HG03095 (cell line): ENCODE measurements at regions not wholly inside any gene's neighbourhood (a gene's known extent, or its start where the extent isn't known, plus 50 kb on each side); places are given as distances from the start of the nearest gene placed in this dataset.

ENCODE experiments used
- ATAC-seq: cut with Tn5 transposase; IDR thresholded peaks from one replicate; pipeline ENCODE4 v1.9.1; 2021; ENCODE audit warnings: moderate library complexity; ENCODE audit not compliant: unreplicated experiment

DNA sequence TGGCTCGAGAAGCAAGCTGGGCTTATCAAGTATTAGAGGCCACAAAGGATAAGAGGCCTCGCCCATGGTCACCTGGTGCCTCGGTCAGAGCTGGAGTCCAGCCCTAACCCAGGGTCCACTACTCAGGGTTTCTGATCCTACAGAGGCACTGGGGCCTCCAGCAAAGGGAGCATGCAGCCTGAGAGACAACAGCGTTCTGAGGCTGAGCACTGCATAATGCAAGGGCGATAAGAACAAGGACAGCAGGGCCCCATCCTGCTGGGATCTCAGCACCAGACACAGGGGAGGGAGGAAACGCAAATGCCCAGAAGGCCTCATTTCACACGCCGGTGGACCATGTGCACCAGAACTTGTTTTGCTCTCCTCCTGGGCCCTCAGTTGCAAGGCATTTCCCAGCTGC is 63.0 kb downstream of the C5orf15 start:
- no peak for ATAC-seq

DNA sequence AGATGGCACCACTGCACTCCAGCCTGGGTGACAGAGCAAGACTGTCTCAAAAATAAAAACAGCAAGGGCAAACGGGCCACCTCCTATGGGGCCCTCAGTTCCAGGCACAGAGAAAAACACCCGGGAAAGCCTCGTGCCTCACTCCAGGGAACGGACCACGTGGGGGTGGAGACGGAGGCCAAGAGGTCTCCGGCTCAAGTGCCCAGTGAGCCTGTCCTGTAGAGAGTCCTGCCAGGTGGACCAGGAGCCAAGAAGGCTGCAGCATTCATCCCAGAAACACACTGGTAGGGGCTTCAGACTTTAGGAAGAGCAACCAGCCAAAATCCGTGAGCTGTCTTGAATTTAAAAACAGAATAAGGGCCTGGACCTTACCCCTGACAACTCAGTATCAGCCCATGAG is 63.8 kb downstream of the C5orf15 start:
- ATAC-seq = no peak

DNA sequence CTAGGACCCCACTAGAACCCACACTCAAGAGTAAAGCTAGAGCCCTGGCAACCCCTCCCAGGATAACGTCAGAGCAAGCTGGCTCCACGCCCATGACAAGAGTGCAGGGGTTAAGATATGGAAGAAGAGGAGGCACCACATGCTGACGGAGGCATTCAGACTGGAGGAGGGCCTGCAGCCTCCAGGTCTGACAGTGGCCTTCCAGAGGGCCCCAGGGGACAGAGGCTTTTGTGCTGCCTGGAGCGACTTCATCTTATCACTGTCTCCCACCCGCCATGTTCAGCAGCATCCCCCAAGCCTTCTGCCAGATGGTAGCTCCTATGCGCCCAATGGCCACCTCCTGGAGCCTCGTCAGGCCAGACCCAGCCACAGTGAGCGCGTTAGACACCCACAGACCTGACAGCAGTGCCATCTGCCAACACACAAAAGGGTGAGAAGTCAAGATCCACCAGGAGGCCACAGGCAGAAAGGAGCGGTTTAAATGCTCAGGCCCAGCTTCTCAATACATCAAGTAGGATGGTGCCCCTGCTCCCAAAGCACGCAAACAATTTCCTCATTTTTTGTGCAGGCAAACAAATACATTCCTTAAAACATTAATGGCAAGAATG is 65.8 kb downstream of the C5orf15 start:
- no peak for ATAC-seq

DNA sequence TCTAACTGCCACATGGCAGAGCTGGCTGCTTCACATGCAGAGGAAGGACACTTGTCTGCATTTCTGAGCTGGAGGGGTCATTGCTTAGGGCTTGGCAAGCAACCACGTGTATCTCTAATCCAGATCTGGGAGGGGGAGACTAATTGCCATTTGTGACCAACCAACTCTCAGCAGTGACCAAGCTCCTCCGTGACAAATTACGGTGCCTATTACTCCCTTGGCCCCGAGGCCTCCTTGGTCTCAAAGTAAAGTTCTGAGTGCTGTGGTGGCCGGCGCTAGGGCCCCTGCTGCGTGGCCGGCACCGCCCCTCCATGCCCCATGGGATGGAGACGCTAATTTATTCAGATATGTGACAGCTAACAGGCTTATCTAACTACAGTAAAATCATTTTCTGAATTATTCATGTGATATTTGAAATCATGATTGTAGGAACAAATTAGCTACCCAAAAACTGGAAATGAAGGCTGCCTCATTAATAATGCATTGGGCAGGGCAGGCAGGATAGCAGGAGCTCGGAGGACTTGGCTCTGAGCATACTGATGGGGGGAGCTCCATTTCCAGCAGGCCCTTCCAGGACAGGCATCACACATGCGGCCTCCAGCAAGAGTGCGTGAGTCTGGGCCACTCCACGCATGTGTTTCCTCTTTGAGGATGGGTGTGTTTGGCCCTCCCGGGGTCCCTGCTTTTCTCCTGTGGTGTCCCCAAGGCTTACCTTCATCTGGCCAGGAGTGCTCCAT is 67.7 kb downstream of the C5orf15 start:
- ATAC-seq = no peak

DNA sequence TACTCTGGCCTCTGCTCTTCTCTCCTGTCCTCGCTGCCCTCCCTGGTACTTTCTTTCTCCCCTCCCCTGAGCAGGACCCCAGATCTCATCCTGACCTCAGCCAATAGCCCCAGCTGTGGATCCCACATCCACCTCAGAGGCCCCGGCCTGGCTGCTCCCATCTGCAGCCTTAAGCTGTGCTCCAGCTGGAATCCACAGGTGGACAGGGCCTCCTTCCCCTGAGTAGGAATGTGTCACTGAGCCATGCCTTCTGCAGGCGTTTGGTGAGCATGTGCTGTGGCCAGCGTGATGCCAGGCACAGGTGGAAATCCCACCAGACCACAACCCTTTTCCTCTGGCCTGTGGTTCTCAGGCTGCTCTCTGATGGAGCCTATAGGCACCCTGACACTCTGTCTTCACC is 68.9 kb downstream of the C5orf15 start:
- no peak for ATAC-seq

DNA sequence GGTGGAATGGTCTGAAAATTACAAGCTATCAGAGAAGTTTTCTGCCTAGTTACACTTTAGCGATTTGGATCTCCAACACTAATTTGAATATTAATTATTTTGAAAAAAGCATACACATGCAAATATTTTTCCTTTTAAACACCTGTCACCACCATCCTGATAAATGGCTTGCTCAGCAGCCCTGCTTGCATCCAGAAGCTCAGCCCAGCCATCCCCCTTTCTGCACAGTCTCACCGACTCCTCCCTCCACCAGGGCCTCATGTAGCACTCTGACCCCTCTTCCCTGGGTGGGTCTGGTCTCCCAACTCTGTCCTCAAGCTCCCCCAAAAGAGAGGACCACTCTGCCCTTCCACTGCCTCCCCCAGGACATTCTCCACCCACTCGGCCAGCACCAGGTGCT is 70.0 kb downstream of the C5orf15 start:
- ATAC-seq = no peak

DNA sequence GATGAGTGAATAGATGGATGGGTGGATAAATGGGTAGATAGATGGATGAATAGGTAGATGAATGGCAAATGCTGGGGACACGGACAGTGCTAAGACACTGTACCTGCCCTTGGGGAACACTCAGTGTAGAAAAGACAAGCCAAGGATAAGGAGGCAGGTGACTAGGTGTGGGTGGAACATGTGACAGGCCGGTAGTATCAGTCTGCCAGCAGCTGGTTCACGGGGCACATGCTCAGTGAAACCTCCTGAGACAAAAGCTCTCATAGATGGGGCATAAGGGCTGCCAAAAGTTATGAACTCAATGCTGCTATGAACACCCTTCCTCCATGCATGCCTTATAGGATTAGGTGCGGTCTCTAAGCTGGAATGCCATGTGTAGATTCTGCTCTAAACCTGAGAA is 71.0 kb downstream of the C5orf15 start:
- no peak for ATAC-seq

DNA sequence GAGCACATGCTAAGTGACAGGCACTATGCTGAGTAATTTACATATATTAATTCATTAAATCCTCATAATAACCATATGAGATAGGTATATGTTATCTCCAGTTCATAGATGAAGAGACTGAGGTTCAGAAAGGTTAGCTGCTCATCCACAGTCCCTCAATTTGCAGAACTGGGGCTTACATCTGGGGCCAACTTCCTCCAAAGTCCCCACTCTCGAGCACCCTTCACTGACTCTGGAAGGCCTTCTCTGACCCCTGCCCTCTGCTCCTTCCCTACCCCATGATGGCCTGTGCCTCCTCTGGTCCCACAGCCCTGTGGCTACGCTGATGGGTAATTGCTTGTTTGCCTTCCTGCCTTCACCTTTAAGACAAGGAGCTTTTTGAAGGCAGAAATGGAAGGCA is 71.6 kb downstream of the C5orf15 start:
- ATAC-seq = no peak

DNA sequence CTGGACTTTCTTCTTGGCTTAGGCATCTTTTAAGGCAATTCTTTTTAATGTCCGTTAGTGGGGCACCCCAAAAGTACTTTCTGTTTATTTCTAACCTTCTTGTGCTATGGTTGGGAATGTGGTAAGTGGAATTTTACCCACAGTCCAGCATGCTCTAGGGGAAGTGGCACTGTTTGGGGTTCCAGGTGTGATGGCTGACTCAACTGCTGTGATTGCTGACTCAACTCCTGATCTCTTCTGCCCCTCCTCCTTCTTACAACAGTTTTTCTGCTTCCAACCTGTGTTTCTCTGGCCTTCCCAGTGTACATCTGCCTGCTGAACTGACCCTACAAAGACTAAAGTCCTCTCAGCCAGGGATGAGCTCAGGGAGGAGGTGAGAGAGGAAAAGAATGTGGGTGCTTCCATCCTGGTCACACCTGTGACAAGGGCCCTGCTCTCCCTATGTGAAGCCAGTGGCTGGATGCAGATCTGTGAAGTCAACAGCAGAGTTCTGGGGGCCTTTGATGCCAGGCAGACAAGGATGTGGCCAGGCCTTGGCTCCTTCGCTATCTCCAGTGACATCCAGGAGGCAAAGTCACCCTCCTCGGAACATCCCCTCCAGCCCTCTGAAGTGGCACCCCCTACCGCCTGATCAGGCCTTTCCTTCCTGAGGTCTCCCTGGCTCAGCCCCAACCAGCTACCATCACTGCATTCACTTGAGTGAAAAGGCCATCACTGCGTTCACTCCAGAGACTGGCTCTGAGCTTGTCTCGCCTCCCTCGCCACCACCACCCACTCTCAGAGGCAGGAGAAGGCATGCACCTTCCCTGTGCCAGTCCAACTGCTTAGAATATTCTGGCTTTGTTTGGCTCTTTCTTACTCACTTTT is 72.2 kb downstream of the C5orf15 start:
- no peak for ATAC-seq

DNA sequence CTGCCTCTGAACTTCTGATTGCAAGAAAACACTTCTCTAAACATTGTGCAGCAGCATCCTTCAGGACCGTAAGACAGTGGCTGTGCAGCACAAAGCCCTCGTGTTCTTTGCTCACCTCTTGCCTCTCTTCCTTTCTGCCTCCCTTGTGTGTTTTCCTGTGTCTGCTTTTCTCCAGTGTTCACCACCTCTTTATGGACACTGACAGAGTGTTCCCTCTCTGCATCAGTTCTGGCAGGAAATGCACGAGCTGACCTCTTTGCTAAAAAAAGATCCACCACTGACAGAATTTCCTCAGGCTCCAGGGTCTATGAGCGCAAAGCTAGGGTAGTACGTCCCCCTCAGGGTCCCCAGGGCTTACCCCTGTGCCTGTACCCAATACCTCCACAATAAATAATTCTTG is 74.3 kb downstream of the C5orf15 start:
- no peak for ATAC-seq

DNA sequence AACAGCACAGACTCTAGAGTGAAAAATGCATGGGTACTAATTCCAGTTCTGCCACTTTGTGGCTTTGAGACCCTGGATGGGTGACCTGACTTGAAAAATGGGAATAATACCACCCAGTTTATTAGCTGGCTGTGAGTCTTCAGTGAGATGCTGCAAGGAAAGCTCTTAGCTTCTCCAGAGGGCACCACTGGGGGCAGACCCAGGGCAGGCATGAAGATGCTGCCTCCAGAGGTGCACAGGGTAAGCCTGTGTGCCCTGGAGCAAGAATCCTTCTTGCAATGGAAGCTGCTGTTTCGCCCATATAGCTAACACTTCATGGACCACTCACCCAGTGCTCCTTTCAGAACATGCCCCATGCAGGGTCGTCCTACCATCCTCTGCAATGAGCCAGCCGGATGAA is 75.7 kb downstream of the C5orf15 start:
- no peak for ATAC-seq

DNA sequence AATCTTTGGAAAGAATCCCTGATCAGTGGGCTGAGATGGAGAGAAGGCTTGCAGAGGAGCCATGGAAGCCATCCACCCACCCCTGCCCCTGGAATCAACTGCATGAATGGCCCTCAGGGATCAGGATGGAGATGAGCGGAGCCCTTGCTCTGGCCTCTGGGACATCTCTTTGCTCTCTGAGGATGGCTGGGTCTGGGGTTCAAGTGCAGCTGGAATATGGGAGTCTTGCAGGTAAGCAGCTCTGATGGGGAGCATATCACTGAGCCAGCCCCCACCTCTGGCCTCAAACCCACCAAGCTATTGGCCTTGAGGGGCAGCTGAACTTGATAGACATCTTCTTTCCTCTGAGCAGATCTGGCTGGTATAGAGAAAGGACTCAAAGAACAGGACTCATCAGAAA is 76.1 kb downstream of the C5orf15 start:
- ATAC-seq = no peak

DNA sequence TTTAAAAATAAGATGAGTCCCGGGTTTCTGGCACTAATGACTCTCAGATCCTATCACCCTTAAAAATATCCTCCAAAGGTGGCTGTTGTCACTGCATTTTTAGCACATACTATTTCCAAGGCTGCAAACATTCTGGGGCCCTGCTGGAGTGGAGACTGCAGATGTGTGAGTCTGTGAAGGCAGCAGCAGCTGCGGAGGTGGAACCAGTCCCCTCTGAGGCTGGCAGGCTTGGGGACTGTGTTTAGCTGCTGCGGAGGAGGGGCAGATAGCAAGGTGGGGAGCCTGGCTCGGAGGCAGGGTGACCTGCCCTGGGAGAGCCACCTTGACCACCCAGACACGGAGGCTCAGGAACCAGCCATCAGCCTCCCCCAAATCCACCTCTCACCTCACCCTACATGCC is 77.0 kb downstream of the C5orf15 start:
- no peak for ATAC-seq

DNA sequence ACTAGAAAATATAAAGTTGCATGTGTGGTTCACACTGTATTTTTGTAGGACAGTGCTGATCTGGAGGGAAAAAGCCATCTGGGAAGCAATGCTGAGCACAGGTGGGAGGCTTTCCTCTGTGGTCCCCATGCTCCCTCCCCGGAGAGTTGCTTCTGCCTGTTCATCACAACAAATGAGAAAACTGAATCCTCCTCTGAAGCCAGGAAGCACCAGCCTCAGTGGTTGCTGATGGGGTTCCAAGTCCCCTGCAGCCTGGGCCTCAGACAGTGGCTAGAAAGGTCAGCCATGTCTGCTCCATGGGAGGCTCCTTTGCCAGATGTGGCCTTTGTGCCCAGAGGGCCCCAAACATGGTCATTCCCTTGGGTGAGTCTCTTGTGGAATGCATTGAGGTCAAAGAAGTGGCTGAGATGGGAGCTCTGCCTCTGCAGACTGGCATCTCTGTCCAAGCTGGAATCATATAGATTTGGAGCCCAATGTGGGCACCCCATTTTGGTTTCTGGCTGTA is 77.6 kb downstream of the C5orf15 start:
- ATAC-seq = no peak

DNA sequence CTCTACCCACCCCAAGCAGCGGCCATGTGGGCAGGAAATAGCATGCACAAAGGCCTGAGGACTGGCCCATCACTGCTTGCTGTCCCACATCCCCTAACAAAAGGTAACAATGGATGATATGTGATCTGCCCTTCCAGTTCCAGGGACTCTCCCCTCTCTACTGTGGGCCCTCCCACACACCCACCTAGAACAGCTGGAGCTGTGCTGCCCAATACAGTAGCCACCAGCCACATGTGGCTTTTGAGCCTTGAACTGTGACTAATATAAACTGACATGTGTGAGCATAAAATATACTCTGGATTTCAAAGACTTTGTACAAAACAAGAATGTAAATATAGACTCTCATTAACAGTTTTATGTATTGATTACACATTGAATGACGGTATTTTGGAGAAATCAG is 78.1 kb downstream of the C5orf15 start:
- no peak for ATAC-seq

DNA sequence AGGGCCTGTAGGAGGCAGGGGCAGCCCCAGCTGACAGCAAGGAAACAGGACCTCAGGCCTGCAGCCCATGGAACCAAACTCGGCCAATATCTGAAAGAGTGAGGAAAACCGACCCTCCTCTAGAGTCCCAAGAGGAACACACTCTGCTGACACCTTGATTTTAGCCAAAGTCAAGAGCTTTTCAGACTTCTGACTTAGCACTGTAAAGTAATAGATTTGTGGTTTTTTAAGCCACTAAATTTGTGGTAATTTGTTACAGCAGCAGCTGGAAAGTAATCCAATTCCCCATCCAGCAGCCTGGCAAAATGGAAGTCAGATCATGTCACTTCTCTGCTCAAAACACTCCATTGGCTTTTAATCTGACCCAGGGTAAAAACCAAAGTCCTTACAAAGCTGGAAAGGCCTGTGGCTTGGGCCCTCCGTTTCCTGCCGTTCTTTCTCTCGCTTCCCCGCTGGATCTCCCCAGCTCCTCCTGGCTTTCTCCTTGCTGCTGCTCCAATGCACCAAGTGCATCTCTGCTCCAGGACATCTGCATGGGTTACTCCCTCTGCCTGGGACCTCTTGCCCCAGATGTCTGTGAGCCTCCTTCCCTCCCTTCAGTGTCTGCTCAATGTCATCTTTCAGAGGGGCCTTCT is 79.0 kb downstream of the C5orf15 start:
- ATAC-seq = no peak

DNA sequence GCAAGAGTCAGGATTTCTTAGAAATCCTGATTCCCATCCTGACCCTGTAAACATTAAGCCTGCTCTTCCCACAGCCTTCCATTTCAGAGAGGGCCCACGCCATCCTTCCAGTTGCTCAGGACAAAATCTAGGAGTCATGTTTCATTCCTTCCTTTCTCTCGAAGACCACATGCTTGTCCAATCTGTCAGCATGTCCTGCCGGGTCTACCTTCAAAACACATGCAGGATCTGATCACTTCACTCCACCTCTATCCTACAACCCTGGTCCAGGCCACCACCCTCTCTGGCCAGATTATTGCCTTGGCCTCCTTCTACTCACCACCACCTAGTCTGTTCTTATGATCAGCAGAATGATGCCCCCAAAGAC is 79.8 kb downstream of the C5orf15 start:
- no peak for ATAC-seq

DNA sequence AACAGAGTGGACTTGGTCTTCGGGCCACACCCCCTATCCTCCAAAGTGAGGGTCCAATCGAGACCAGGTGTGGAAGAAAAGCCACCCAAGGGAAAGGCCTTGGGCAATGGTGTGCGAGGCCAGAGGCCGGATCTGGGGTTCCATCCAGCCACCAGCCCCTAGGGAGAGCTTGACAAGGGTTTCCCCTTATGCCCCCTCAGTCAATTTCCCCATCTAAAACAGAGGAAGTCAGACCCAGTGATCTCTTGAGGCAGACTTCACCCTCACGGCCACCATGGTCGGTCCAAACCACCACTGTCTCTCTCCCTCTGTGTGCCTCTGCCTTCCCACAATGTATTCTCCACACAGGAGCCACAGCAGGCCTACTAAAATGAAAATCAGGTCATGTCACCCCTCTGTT is 82.9 kb downstream of the C5orf15 start:
- ATAC-seq = no peak

DNA sequence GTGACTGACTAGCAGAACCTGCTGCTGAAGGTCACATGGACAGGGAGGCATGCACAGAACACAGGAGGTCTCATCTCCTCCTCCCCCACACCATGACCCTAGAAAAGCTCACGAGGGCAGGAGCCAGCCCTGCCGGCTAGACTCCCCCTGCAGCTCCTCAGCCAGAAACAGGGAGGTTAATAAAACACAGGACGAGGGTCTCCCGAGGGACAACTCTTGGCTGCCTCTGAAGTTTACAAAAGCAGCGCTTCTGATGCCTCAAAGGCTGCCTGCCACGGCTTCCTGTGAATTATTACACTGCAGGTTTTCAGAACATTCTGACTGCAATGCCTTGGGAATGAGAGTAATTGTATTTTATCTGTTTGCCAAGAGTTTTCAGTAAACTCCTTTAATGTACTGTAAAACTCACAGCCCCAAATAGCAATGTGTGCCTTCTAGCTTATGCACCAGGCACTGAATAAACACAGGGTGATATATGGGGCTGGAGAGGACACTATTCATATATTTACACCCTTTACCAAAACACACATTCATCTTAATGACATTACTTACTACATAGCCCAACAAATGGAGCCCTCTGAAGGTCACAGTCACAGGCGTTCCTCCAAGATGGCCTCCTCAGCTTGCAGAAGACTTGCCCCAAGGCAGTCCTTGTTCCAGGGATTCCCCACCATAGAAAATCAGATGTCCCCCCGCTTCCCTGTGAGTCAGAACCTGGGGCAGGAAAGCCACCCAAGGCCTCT is 83.7 kb downstream of the C5orf15 start:
- no peak for ATAC-seq

DNA sequence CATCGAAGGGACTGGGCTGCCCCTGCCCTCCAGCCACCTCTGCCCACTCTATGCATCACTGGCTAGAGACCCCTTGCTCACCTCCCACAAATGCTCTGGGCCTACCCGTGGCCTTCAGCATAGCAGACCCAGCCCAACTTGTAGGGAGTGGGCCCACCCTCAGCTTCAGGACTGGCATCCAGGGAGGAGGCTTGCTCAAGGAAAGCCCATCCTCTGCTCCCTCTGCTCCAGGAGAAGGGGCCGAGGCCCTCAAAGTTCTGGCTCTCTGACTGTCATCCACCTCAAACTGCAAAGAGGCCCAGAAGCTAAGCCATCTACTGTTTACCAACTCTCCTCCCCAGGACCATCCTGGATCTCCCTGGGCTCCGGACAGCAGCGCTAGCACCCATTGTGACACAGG is 84.5 kb downstream of the C5orf15 start:
- ATAC-seq = no peak

DNA sequence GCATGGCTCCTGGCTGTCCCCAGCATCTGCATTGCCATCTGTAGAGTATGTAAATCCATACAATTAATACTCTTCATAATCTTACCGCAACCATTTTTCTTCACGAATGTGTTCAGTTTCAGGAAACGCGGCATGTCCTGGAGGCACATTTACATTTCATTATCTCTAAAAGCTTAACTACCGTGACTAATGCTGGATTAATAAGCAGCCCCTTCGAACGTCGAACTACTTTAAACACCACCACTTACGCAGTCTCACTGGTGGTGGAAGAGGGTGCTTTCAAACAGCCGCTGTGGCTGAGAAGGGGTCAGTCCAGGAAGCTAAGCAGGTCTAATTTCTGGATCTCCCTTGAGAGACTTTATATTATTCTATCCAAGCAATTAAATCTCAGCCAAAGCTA is 85.6 kb downstream of the C5orf15 start:
- ATAC-seq = no peak
